ENCODE measurements at regions not wholly inside any gene's neighbourhood (a gene's known extent, or its start where the extent isn't known, plus 50 kb on each side); places are given as distances from the start of the nearest gene placed in this dataset.
"Not testable (repeated sequence)": the region's sequence is repeated elsewhere in the genome, so short reads cannot be mapped to it uniquely, and the experiment has no call there.

- TF ChIP-seq CTCF (conservative IDR thresholded peaks at IDR 0.05; ENCODE audit: low read length); EZH2phosphoT487 (IDR thresholded peaks at IDR 0.05; ENCODE audit: borderline replicate concordance, low read depth, low read length): not testable (repeated sequence)
Measured at GRCh38 chr1:146413911-146414310, 185.1 kb upstream of the NOTCH2NLA start.
